ENCODE measurements at regions not wholly inside any gene's neighbourhood (a gene's known extent, or its start where the extent isn't known, plus 50 kb on each side); places are given as distances from the start of the nearest gene placed in this dataset.

- no peak for TF ChIP-seq EGR1 (IDR thresholded peaks at IDR 0.05; ENCODE audit: low read depth in 2 of 2)
- no peak for TF ChIP-seq GABPA (IDR thresholded peaks at IDR 0.05 in 1 of 2, conservative IDR thresholded peaks at IDR 0.05 in 1 of 2)
- TF ChIP-seq FOXA1 (IDR thresholded peaks at IDR 0.05) = no peak
- TF ChIP-seq JUND (IDR thresholded peaks at IDR 0.05) = no peak
- no peak for TF ChIP-seq ATF3 (IDR thresholded peaks at IDR 0.05)
- TF ChIP-seq HNF4A (conservative IDR thresholded peaks at IDR 0.05) = no peak
Observed at GRCh38 chr16:9360075-9360474, 268.6 kb downstream of the HAPSTR1 start (continued).

- DNase-seq (ENCODE audit: low spot score) = no peak
- Histone ChIP-seq H3K9me3 (ENCODE audit: control insufficient read depth in 4 of 4, low read length in 3 of 4) (no peaks in the 10 kb centered on the region), H3K36me3 (ENCODE audit: control insufficient read depth in 4 of 4, insufficient read depth in 3 of 4, low read depth in 1 of 4, low read length in 3 of 4) (no peaks in the 10 kb centered on the region), H3K27ac (ENCODE audit: low read depth in 1 of 2, low read length in 2 of 2) (no peak overlapping the region), H3K4me3 (ENCODE audit: low read depth in 1 of 3, low read length in 3 of 3) (no peak overlapping the region), H3K4me1 (ENCODE audit: control insufficient read depth in 4 of 4, insufficient read depth in 4 of 4, low read length in 3 of 4) (peaks cover 0 to 21% (median 18%) of the 10 kb centered on the region in 4 donors), H3K27me3 (ENCODE audit: control insufficient read depth in 4 of 4, insufficient read depth in 4 of 4, low read length in 3 of 4) (no peaks in the 10 kb centered on the region), H3K9ac (ENCODE audit: low read depth in 1 of 2, low read length in 2 of 2) (no peak overlapping the region)
- TF ChIP-seq GABPA (IDR thresholded peaks at IDR 0.05 in 1 of 2, conservative IDR thresholded peaks at IDR 0.05 in 1 of 2) (no peak), FOXA2 (IDR thresholded peaks at IDR 0.05) (no peak), REST (IDR thresholded peaks at IDR 0.05) (no peak), FOXA1 (IDR thresholded peaks at IDR 0.05) (no peak), ATF3 (IDR thresholded peaks at IDR 0.05) (no peak), NR2F2 (IDR thresholded peaks at IDR 0.05) (no peak), SP1 (IDR thresholded peaks at IDR 0.05) (no peak), EGR1 (IDR thresholded peaks at IDR 0.05; ENCODE audit: low read depth in 2 of 2) (no peak), MAX (IDR thresholded peaks at IDR 0.05) (no peak), RXRA (IDR thresholded peaks at IDR 0.05) (no peak), YY1 (IDR thresholded peaks at IDR 0.05) (no peak), CTCF (IDR thresholded peaks at IDR 0.05; ENCODE audit: low read depth, low read length, missing input control) (no peak), HNF4A (conservative IDR thresholded peaks at IDR 0.05) (no peak), TAF1 (conservative IDR thresholded peaks at IDR 0.05) (no peak)
- WGBS = 94% methylated on average over 8 of the region's 8 CpGs
Observed at GRCh38 chr16:9362050-9362449, 270.6 kb downstream of the HAPSTR1 start.

- Histone ChIP-seq H3K9ac (ENCODE audit: low read depth in 1 of 2, low read length in 2 of 2) (no peak overlapping the region), H3K9me3 (ENCODE audit: control insufficient read depth in 4 of 4, low read length in 3 of 4) (no peaks in the 10 kb centered on the region), H3K4me1 (ENCODE audit: control insufficient read depth in 4 of 4, insufficient read depth in 4 of 4, low read length in 3 of 4) (peaks cover 0 to 21% (median 18%) of the 10 kb centered on the region in 4 donors), H3K36me3 (ENCODE audit: control insufficient read depth in 4 of 4, insufficient read depth in 3 of 4, low read depth in 1 of 4, low read length in 3 of 4) (no peaks in the 10 kb centered on the region), H3K4me3 (ENCODE audit: low read depth in 1 of 3, low read length in 3 of 3) (no peak overlapping the region), H3K27me3 (ENCODE audit: control insufficient read depth in 4 of 4, insufficient read depth in 4 of 4, low read length in 3 of 4) (no peaks in the 10 kb centered on the region), H3K27ac (ENCODE audit: low read depth in 1 of 2, low read length in 2 of 2) (no peak overlapping the region)
- 92% methylated on average over 3 of the region's 3 CpGs for WGBS
- no peak for DNase-seq (ENCODE audit: low spot score)
- no peak for TF ChIP-seq CTCF (IDR thresholded peaks at IDR 0.05; ENCODE audit: low read depth, low read length, missing input control)
- TF ChIP-seq HNF4A (conservative IDR thresholded peaks at IDR 0.05) = no peak
- no peak for TF ChIP-seq MAX (IDR thresholded peaks at IDR 0.05)
- TF ChIP-seq FOXA1 (IDR thresholded peaks at IDR 0.05) = no peak
- no peak for TF ChIP-seq TAF1 (conservative IDR thresholded peaks at IDR 0.05)
- TF ChIP-seq GABPA (IDR thresholded peaks at IDR 0.05 in 1 of 2, conservative IDR thresholded peaks at IDR 0.05 in 1 of 2) = no peak
- no peak for TF ChIP-seq REST (IDR thresholded peaks at IDR 0.05)
- no peak for TF ChIP-seq YY1 (IDR thresholded peaks at IDR 0.05)
- TF ChIP-seq NR2F2 (IDR thresholded peaks at IDR 0.05) = no peak
- no peak for TF ChIP-seq HNF4G (IDR thresholded peaks at IDR 0.05)
- TF ChIP-seq JUND (IDR thresholded peaks at IDR 0.05) = no peak
Observed at GRCh38 chr16:9362604-9363003, 271.2 kb downstream of the HAPSTR1 start.

Measured in liver (tissue), 8 donors.